A549 (cell line): ENCODE measurements at regions not wholly inside any gene's neighbourhood (a gene's known extent, or its start where the extent isn't known, plus 50 kb on each side); places are given as distances from the start of the nearest gene placed in this dataset.

Source experiments
- ATAC-seq, 2 experiments: fragments of 200-7000 bp in 1 of 2; fragments of >200 bp in 1 of 2; cut with Nextera tagmentation in 1 of 2; cut with Tn5 transposase in 1 of 2; 3 replicates each; pipeline versions ENCODE4 v1.8.0 to v1.9.1; 2018 to 2020; ENCODE audit warnings: mild to moderate bottlenecking in 1 of 2, moderate library complexity in 1 of 2
- CTCF ChIA-PET: fragments of 300-600 bp; sonication (Branson Sonifier 250); formaldehyde crosslinking; extraction: SDS; loops from one replicate; lab custom pipeline; 2021; ENCODE audit warnings: antibody characterized with exemption, inconsistent platforms; lab: Yijun Ruan, JAX
- POLR2A ChIA-PET: fragments of 350-600 bp; formaldehyde crosslinking; extraction: SDS; loops from one replicate; lab custom pipeline; 2021; ENCODE audit warnings: antibody characterized with exemption, inconsistent platforms; lab: Yijun Ruan, JAX
- DNase-seq, 2 experiments: peaks; one replicate each; pipeline versions ENCODE4 v3.0.0 to v3.0.0-alpha.2; 2011 to 2016; ENCODE audit warnings: low read depth in 1 of 2, low spot score in 1 of 2
- FAIRE-seq: peaks from 2 replicates; lab custom pipeline; 2011; peaks lifted over from hg19 to GRCh38; lab: Jason Lieb, UNC
- H3K27ac ChIP-seq, 2 experiments: fragments of >200 bp; sonication (Bioruptor Twin); formaldehyde crosslinking; 3 replicates each; pipeline ENCODE4 v1.5.1; 2016 to 2017
- H3K4me1 ChIP-seq: fragments of >200 bp; sonication (Bioruptor Twin); formaldehyde crosslinking; 3 replicates; pipeline ENCODE4 v1.6.1; 2016
- H3K4me2 ChIP-seq: fragments of >200 bp; sonication (Bioruptor Twin); formaldehyde crosslinking; 3 replicates; pipeline ENCODE4 v1.6.1; 2016
- H3K4me3 ChIP-seq: fragments of >200 bp; sonication (Bioruptor Twin); formaldehyde crosslinking; 3 replicates; pipeline ENCODE4 v1.5.1; 2016
- H3K9me3 ChIP-seq: fragments of >200 bp; sonication (Bioruptor Twin); formaldehyde crosslinking; 3 replicates; pipeline ENCODE4 v1.6.1; 2016
- BCL3 ChIP-seq: fragments of >200 bp; sonication (Bioruptor Twin); formaldehyde crosslinking; IDR thresholded peaks from 3 replicates; pipeline ENCODE4 v1.6.1; 2016
- CBX2 ChIP-seq: fragments of 200-600 bp; sonication (generic); IDR thresholded peaks from 2 replicates; pipeline ENCODE4 v1.6.1; 2016; ENCODE audit warnings: low read depth, mild to moderate bottlenecking, borderline replicate concordance
- CEBPB ChIP-seq, 2 experiments: fragments of >200 bp in 1 of 2; sonication (Bioruptor Twin) in 1 of 2; formaldehyde crosslinking in 1 of 2; IDR thresholded peaks; 2 replicates each; pipeline ENCODE4 v1.6.1; 2012 to 2016
- CHD2 ChIP-seq: fragments of 150-350 bp; IDR thresholded peaks from 2 replicates; pipeline ENCODE4 v1.6.1; 2014; ENCODE audit warnings: low read length; ENCODE audit not compliant: partially characterized antibody
- CTCF ChIP-seq: fragments of >200 bp; sonication (Bioruptor Twin); formaldehyde crosslinking; IDR thresholded peaks from 3 replicates; pipeline ENCODE4 v1.5.1; 2016
- EHF ChIP-seq: fragments of 250-450 bp; sonication (Bioruptor Pico); IDR thresholded peaks from 2 replicates; pipeline ENCODE4 v1.5.0; 2020; ENCODE audit warnings: mild to moderate bottlenecking
- ESRRA ChIP-seq: fragments of 150-350 bp; IDR thresholded peaks from 2 replicates; pipeline ENCODE4 v1.6.1; 2014; ENCODE audit warnings: mild to moderate bottlenecking, low read length, borderline replicate concordance
- FOSL2 ChIP-seq, 2 experiments: fragments of 450-650 bp in 1 of 2; fragments of >200 bp in 1 of 2; sonication (Bioruptor Twin) in 1 of 2; formaldehyde crosslinking; IDR thresholded peaks; 2 replicates each; pipeline versions ENCODE4 v1.5.0 to v1.6.1; 2016 to 2020; ENCODE audit warnings: mild to moderate bottlenecking in 1 of 2, moderate library complexity in 1 of 2
- HDAC2 ChIP-seq: fragments of 200-600 bp; sonication (generic); IDR thresholded peaks from 2 replicates; pipeline ENCODE4 v1.6.1; 2016
- HES2 ChIP-seq: fragments of >200 bp; sonication (Bioruptor Twin); formaldehyde crosslinking; IDR thresholded peaks from 2 replicates; pipeline ENCODE4 v1.6.1; 2016
- HOXA7 ChIP-seq: fragments of 250-450 bp; sonication (Bioruptor Pico); IDR thresholded peaks from 2 replicates; pipeline ENCODE4 v1.5.0; 2020; ENCODE audit warnings: mild to moderate bottlenecking, moderate library complexity
- JUN ChIP-seq, 2 experiments: fragments of >200 bp; sonication (Bioruptor Twin); formaldehyde crosslinking; IDR thresholded peaks; 2 replicates in 1 of 2; 3 replicates in 1 of 2; pipeline ENCODE4 v1.6.1; 2016 to 2017
- KDM1A ChIP-seq: fragments of 200-600 bp; sonication (generic); IDR thresholded peaks from 2 replicates; pipeline ENCODE4 v1.6.1; 2016; ENCODE audit warnings: low read depth, mild to moderate bottlenecking
- MAFK ChIP-seq: fragments of 450-650 bp; IDR thresholded peaks from 2 replicates; pipeline ENCODE4 v1.6.1; 2014; ENCODE audit not compliant: partially characterized antibody
- MAX ChIP-seq: IDR thresholded peaks from 2 replicates; pipeline ENCODE4 v1.6.1; 2012
- MAZ ChIP-seq: fragments of 150-350 bp; IDR thresholded peaks from 2 replicates; pipeline ENCODE4 v1.6.1; 2014; ENCODE audit warnings: antibody characterized with exemption, low read depth, low read length, borderline replicate concordance
- NFE2L2 ChIP-seq: fragments of 150-350 bp; conservative IDR thresholded peaks from 2 replicates; pipeline ENCODE4 v1.6.1; 2014; ENCODE audit warnings: low read length
- NR3C1 ChIP-seq: fragments of >200 bp; sonication (Bioruptor Twin); formaldehyde crosslinking; IDR thresholded peaks from 3 replicates; pipeline ENCODE4 v1.6.1; 2017
- PBX3 ChIP-seq: IDR thresholded peaks from 2 replicates; pipeline ENCODE4 v1.6.1; 2012
- POLR2A ChIP-seq: IDR thresholded peaks from 2 replicates; pipeline ENCODE4 v1.6.1; 2012; ENCODE audit warnings: mild to moderate bottlenecking, low read length
- RARB ChIP-seq: fragments of 250-450 bp; sonication (Bioruptor Pico); IDR thresholded peaks from 2 replicates; pipeline ENCODE4 v1.8.0; 2021; ENCODE audit warnings: mild to moderate bottlenecking, moderate library complexity
- RCOR1 ChIP-seq: fragments of 150-350 bp; IDR thresholded peaks from 2 replicates; pipeline ENCODE4 v1.6.1; 2014; ENCODE audit warnings: antibody characterized with exemption, low read length, low read depth
- SMC3 ChIP-seq: fragments of >200 bp; sonication (Bioruptor Twin); formaldehyde crosslinking; IDR thresholded peaks from 3 replicates; pipeline ENCODE4 v1.6.1; 2018; ENCODE audit warnings: inconsistent platforms
- SREBF2 ChIP-seq: fragments of 450-650 bp; IDR thresholded peaks from 2 replicates; pipeline ENCODE4 v1.6.1; 2014; ENCODE audit warnings: mild to moderate bottlenecking, moderate library complexity
- TFCP2L1 ChIP-seq: fragments of 250-450 bp; sonication (Bioruptor Pico); IDR thresholded peaks from 2 replicates; pipeline ENCODE4 v1.5.0; 2021; ENCODE audit warnings: mild to moderate bottlenecking
- TP53 ChIP-seq: fragments of 250-450 bp; sonication (Bioruptor Pico); IDR thresholded peaks from 2 replicates; pipeline ENCODE4 v1.5.0; 2021; ENCODE audit warnings: mild to moderate bottlenecking, moderate library complexity
- USF2 ChIP-seq: fragments of 450-650 bp; IDR thresholded peaks from 2 replicates; pipeline ENCODE4 v1.6.1; 2014; ENCODE audit warnings: antibody characterized with exemption
- ZFP36 ChIP-seq: fragments of 450-650 bp; IDR thresholded peaks from 2 replicates; pipeline ENCODE4 v1.6.1; 2014; ENCODE audit warnings: borderline replicate concordance; ENCODE audit not compliant: partially characterized antibody
- ZNF302 ChIP-seq: fragments of 250-450 bp; sonication (Bioruptor Pico); IDR thresholded peaks from 2 replicates; pipeline ENCODE4 v1.9.0; 2021; ENCODE audit warnings: inconsistent platforms, mild to moderate bottlenecking, moderate library complexity
- WGBS: methylation state at CpG from one replicate; pipeline ENCODE4 v1.1.6; 2017; ENCODE audit errors: missing lambda C conversion rate; 5-methylcytosine and 5-hydroxymethylcytosine counted together

GRCh38 chr7:36802459-36803135 is 78.3 kb upstream of the AOAH start:
- POLR2A ChIA-PET = no interaction called here

GRCh38 chr7:36796850-36797536 is 72.7 kb upstream of the AOAH start:
- POLR2A ChIA-PET = no interaction called here
- H3K27ac ChIP-seq = no peak overlapping the region; a peak in 1 of 6 replicates
- no peak for ATAC-seq
- DNase-seq = no peak
- H3K9me3 ChIP-seq = no peaks in the 10 kb centered on the region
- no peak for FAIRE-seq
- no peak overlapping the region for H3K4me3 ChIP-seq
- H3K4me1 ChIP-seq = no peaks in the 10 kb centered on the region
- WGBS = 43% methylated on average over 4 of the region's 4 CpGs
- CTCF ChIA-PET = no interaction called here
- no peak overlapping the region for H3K4me2 ChIP-seq
- TF ChIP-seq TFCP2L1 (CRISPR knock-in tag) (no peak), CBX2 (no peak), RCOR1 (no peak), POLR2A (no peak), CEBPB (IDR thresholded peaks at IDR 0.05) (peak in 1 of 2 experiments; percentile 34; a peak in 1 of 4 replicates), FOSL2 (IDR thresholded peaks at IDR 0.05) (no peak), FOSL2 (CRISPR knock-in tag; IDR thresholded peaks at IDR 0.05) (no peak), ZFP36 (no peak), JUN (IDR thresholded peaks at IDR 0.05) (no peak)

More at GRCh38 chr7:36802459-36803135, 78.3 kb upstream of the AOAH start:
- Histone ChIP-seq H3K4me2 (no peak overlapping the region), H3K9me3 (no peaks in the 10 kb centered on the region), H3K27ac (no peak overlapping the region), H3K4me1 (no peaks in the 10 kb centered on the region), H3K4me3 (no peak overlapping the region)
- WGBS = 10% methylated on average over 1 of the region's 1 CpG
- FAIRE-seq (no peak), DNase-seq (no peak), ATAC-seq (no peak)
- TF ChIP-seq KDM1A (no peak), MAX (no peak), CBX2 (no peak), RARB (no peak), MAFK (no peak), SMC3 (no peak), EHF (CRISPR knock-in tag) (no peak), ESRRA (no peak), HES2 (no peak), HDAC2 (no peak), CHD2 (no peak), SREBF2 (no peak), HOXA7 (CRISPR knock-in tag) (no peak), RCOR1 (no peak)
- CTCF ChIA-PET = no interaction called here

GRCh38 chr7:36795451-36796021 is 71.2 kb upstream of the AOAH start:
- POLR2A ChIA-PET = no interaction called here
- H3K9me3 ChIP-seq = no peaks in the 10 kb centered on the region
- H3K4me2 ChIP-seq = no peak overlapping the region
- ATAC-seq (peak in 1 of 2 experiments; percentile 19; a peak in 1 of 6 replicates), FAIRE-seq (no peak), DNase-seq (no peak)
- no peaks in the 10 kb centered on the region for H3K4me1 ChIP-seq
- 2% methylated on average over 4 of the region's 4 CpGs for WGBS
- CTCF ChIA-PET = interaction anchor here (0.9 to 1.0 kb wide), 2 partner anchors 30 to 406 kb away, joined by 3 read pairs; no protein-coding TSS in a partner anchor
- H3K27ac ChIP-seq = no peak overlapping the region
- no peak overlapping the region for H3K4me3 ChIP-seq
- TF ChIP-seq SREBF2 (no peak), TP53 (CRISPR knock-in tag) (no peak), CHD2 (no peak), CEBPB (IDR thresholded peaks at IDR 0.05) (no peak), USF2 (no peak), CTCF (no peak), NR3C1 (no peak), BCL3 (no peak), NFE2L2 (no peak), HDAC2 (no peak), PBX3 (no peak), MAZ (no peak), ZNF302 (no peak), POLR2A (no peak), ZFP36 (no peak), CBX2 (no peak)
